DOHH2 (cell line): ENCODE measurements at regions not wholly inside any gene's neighbourhood (a gene's known extent, or its start where the extent isn't known, plus 50 kb on each side); places are given as distances from the start of the nearest gene placed in this dataset.

Source experiments
- EZH2phosphoT487 ChIP-seq: fragments of 200-600 bp; sonication (generic); IDR thresholded peaks from 2 replicates; pipeline ENCODE4 v1.6.1; 2017; ENCODE audit warnings: borderline replicate concordance, mild to moderate bottlenecking, antibody characterized with exemption, low read length, moderate library complexity, mixed read lengths
- TF ChIP-seq, protein P1 (sequence below): fragments of 200-600 bp; sonication (generic); IDR thresholded peaks from one replicate; pipeline ENCODE4 v1.5.1; 2014; ENCODE audit warnings: antibody characterized with exemption, mild to moderate bottlenecking, low read depth, low read length; ENCODE audit not compliant: poor library complexity, severe bottlenecking

DNA sequence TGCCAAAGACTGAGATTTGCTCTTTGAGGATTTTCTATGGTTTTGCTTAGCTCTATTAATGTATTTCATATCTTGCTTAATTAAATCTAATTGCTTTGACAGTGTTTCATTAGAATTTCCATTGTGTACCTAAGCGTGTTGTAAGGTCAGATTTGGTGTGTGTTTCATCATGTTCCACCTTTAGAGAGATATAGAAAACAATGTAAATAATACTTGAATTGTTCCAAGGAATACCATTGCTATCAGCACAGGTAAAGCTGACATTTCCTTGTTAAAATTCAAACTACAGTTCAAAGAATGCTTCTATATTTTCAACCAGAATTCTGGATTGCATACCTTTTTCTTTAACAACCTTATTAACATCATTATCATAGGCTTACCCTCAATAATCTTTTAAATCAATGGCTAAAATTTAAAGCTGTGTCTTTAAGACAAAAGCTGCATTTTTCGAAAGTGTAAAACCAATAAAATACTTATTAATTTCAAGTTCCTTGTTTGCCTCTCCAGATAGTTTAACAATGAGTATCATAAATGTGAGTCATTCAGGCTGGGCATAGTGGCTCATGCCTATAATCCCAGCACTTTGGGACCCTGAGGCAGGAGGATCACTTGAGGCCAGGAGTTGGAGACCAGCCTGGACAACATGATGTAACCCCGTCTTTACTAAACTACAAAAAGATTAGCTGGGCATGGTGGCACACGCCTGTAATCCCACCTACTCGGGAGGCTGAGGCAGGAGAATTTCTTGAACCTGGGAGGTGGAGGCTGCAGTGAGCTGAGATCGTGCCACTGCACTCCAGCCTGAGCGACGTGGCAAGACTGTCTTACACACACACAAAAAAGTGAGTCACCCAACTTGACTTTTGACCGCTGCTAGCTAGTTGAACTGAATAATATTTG is 188.0 kb upstream of the PKDCC start:
- TF ChIP-seq, protein P1, sequence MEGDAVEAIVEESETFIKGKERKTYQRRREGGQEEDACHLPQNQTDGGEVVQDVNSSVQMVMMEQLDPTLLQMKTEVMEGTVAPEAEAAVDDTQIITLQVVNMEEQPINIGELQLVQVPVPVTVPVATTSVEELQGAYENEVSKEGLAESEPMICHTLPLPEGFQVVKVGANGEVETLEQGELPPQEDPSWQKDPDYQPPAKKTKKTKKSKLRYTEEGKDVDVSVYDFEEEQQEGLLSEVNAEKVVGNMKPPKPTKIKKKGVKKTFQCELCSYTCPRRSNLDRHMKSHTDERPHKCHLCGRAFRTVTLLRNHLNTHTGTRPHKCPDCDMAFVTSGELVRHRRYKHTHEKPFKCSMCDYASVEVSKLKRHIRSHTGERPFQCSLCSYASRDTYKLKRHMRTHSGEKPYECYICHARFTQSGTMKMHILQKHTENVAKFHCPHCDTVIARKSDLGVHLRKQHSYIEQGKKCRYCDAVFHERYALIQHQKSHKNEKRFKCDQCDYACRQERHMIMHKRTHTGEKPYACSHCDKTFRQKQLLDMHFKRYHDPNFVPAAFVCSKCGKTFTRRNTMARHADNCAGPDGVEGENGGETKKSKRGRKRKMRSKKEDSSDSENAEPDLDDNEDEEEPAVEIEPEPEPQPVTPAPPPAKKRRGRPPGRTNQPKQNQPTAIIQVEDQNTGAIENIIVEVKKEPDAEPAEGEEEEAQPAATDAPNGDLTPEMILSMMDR, result no peak
- TF ChIP-seq EZH2phosphoT487, result no peak
